ENCODE measurements at regions not wholly inside any gene's neighbourhood (a gene's known extent, or its start where the extent isn't known, plus 50 kb on each side); places are given as distances from the start of the nearest gene placed in this dataset.
"Not testable (repeated sequence)": the region's sequence is repeated elsewhere in the genome, so short reads cannot be mapped to it uniquely, and the experiment has no call there.

DNA sequence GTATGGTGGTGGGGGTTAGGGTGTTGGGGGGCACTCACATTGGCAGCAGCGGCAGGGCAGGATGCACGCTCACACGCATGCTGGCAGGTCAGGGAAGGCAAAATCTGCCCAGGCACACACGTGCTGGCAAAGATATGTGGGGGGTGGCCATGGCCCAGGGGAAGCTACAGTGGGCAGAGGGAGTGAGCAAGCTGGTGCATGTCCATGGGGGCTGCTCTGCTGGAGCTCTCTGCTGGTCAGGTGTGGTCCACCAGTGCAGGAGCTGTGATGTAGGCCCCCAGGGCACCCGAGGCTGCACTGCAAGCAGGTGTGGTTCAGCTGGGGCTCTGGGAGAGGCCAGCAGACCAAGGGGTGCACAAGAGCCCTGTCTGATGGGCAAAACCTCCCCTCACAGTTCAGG is 491.5 kb upstream of the TNP1 start:
- CTCF ChIA-PET, result interaction anchor here (1.0 kb wide), 1 partner anchor 47 kb away, joined by 3 read pairs; no protein-coding TSS in a partner anchor

DNA sequence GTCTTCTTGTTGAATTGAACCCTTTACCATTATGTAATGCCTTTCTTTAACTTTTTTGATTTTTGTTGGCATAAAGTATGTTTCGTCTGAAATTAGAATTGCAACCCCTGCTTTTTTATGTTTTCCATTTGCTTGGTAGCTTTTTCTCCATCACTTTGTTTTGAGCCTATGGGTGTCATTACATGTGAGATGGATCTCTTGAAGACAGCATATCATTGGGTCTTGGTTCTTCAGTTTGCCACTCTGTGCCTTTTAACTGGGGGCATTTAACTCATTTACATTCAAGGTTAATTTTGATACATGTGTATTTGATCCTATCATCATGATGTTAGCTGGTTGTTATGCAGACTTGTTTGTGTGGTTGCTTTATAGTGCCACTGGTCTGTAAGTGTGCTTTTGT is 489.4 kb upstream of the TNP1 start:
- TF ChIP-seq, protein P1, sequence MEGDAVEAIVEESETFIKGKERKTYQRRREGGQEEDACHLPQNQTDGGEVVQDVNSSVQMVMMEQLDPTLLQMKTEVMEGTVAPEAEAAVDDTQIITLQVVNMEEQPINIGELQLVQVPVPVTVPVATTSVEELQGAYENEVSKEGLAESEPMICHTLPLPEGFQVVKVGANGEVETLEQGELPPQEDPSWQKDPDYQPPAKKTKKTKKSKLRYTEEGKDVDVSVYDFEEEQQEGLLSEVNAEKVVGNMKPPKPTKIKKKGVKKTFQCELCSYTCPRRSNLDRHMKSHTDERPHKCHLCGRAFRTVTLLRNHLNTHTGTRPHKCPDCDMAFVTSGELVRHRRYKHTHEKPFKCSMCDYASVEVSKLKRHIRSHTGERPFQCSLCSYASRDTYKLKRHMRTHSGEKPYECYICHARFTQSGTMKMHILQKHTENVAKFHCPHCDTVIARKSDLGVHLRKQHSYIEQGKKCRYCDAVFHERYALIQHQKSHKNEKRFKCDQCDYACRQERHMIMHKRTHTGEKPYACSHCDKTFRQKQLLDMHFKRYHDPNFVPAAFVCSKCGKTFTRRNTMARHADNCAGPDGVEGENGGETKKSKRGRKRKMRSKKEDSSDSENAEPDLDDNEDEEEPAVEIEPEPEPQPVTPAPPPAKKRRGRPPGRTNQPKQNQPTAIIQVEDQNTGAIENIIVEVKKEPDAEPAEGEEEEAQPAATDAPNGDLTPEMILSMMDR (IDR thresholded peaks at IDR 0.05; ENCODE audit: control extremely low read depth, extremely low read depth, low read depth, missing control alignments), result no peak
- ChIA-PET CTCF (interaction anchor here (1.4 kb wide), 1 partner anchor 183 kb away, joined by 4 read pairs; no protein-coding TSS in a partner anchor), POLR2A (no interaction called here)
- DNase-seq (ENCODE audit: extremely low spot score), result no peak

More for the DNA sequence above, 491.5 kb upstream of the TNP1 start:
- no peak for DNase-seq (ENCODE audit: extremely low spot score)
- POLR2A ChIA-PET, result no interaction called here
- TF ChIP-seq, protein P1 (IDR thresholded peaks at IDR 0.05; ENCODE audit: control extremely low read depth, extremely low read depth, low read depth, missing control alignments), result no peak

DNA sequence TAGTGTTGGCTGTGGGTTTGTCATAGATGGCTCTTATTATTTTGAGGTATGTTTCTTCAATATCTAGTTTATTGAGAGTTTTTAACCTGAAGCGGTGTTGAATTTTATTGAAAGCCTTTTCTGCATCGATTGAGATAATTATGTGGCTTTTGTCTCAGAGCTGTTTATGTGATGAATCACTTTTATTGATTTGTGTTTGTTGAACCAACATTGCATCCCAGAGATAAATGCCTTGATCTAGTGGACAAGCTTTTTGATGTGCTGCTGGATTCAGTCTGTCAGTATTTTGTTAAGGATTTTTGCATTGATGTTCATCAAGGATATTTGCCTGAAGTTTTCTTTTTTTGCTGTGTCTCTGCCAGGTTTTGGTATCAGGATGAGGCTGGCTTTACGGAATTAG is 487.8 kb upstream of the TNP1 start:
- DNase-seq (ENCODE audit: extremely low spot score); POLR2A ChIA-PET: not testable (repeated sequence)
- CTCF ChIA-PET, result interaction anchor here (1.8 kb wide), 1 partner anchor 23 kb away, joined by 4 read pairs; no protein-coding TSS in a partner anchor

DNA sequence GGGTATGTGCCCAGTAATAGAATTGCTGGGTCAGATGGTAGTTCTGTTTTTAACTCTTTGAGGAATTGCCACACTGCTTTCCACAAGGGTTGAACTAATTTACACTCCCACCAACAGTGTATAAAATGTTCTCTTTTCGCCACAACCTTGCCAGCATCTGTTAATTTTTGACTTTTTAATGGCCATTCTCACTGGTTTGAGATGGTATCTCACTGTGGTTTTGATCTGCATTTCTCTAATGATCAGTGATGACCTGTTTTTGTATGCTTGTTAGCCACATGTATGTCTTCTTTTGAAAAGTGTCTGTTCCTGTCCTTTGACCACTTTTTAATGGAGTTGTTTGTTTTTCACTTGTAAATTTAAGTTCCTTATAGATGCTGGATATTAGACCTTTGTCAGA is 486.2 kb upstream of the TNP1 start:
- DNase-seq (ENCODE audit: extremely low spot score); POLR2A ChIA-PET: not testable (repeated sequence)
- CTCF ChIA-PET, result interaction anchor here (1.8 kb wide), 1 partner anchor 25 kb away, joined by 4 read pairs; no protein-coding TSS in a partner anchor

DNA sequence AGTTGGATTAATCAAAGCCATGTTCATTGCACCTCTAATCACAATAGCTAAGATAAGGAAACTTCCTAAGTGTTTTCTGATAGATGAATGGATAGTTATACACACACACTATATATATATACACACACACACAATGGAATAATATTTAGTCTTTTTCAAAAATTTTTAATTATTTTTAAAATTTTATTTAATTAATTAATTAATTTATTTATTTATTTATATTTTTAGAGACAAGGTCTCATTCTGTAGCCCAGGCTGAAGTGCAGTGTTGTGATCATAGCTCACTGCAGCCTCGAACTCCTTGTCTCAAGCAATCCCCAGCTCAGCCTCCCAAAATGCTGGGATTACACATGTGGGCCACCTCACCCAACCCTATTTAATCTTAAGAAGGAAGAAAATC is 481.0 kb upstream of the TNP1 start:
- POLR2A ChIA-PET, result no interaction called here
- TF ChIP-seq, protein P1 (IDR thresholded peaks at IDR 0.05; ENCODE audit: control extremely low read depth, extremely low read depth, low read depth, missing control alignments), result no peak
- DNase-seq (ENCODE audit: extremely low spot score), result no peak
- CTCF ChIA-PET, result interaction anchor here (1.0 kb wide), 1 partner anchor 11 kb away, joined by 3 read pairs; no protein-coding TSS in a partner anchor

DNA sequence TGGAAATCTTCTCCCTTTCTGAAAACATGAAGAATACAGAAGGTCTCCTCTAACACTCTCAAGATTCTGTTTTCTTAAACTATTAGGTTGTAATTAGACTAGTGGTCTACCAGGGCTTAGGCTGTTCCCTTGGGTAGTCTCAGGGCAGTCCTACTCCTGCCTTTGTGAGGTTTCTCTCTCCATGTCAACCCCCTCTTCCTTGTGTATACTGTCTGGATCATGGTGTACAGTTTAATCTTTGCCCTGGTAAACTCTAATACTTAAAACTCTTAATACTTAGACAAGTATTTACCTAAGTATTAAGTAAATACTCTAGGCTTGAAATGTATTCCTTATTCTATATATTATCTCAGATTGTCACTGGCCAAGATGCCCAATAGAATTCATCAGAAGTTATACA is 480.3 kb upstream of the TNP1 start:
- ChIA-PET CTCF (no interaction called here), POLR2A (no interaction called here)
- TF ChIP-seq, protein P1 (IDR thresholded peaks at IDR 0.05; ENCODE audit: control extremely low read depth, extremely low read depth, low read depth, missing control alignments), result no peak
- no peak for DNase-seq (ENCODE audit: extremely low spot score)

DNA sequence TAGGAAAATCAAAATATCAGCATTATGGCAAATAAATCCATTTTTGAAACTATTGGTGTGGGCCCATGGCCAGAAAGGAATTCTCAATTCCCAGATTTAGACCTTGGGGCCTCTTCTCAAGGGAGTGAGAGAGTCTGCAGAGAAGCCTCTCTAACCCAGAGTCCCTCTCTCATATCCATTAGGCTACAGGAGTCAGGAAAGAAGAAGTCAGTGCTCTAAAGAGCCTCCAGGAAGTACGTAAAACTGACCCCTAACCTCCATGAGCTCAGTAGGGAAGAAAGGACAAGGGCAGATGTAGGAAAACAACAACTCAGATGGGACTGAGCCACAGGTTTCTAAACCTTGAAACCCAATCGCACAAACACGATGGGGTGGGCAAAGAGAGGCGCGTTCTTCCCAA is 479.9 kb upstream of the TNP1 start:
- TF ChIP-seq, protein P1 (IDR thresholded peaks at IDR 0.05; ENCODE audit: control extremely low read depth, extremely low read depth, low read depth, missing control alignments), result no peak
- ChIA-PET POLR2A (no interaction called here), CTCF (no interaction called here)
- DNase-seq (ENCODE audit: extremely low spot score), result no peak

DNA sequence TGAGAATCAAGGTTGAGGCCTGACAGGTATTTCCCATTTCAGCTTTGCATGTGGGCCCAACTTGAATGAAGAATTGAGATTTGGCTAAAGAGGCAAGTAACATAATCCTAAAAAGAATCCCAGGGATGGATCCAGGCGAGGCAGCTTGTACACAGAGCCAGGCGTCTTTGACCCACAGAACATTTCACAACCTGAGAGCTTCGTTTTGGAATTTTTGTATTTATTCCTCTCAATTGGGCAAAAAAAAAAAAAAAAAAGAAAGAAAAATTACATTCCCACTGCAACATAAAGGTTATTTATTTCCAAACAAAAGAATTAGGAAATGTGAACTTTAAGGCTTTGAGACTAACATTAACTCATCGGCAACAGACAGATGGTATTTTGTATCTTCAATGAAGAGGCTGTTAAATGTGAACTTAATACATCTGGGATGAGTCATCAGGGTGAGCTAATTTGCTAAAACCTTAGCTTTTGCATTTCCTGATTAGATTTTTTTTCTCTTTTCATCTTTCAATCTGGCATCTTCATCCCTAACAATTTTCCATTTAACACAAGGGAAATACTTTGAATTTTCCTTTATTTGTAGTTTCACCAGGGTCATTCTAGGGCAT is 478.5 kb upstream of the TNP1 start:
- DNase-seq (ENCODE audit: extremely low spot score), result no peak
- ChIA-PET POLR2A (no interaction called here), CTCF (no interaction called here)
- TF ChIP-seq, protein P1 (IDR thresholded peaks at IDR 0.05; ENCODE audit: control extremely low read depth, extremely low read depth, low read depth, missing control alignments), result no peak

All from GM10248 (cell line).